SU-DHL-6 (cell line): ENCODE measurements at regions not wholly inside any gene's neighbourhood (a gene's known extent, or its start where the extent isn't known, plus 50 kb on each side); places are given as distances from the start of the nearest gene placed in this dataset.

Experiments used
- EZH2phosphoT487 ChIP-seq: fragments of 200-600 bp; sonication (generic), shearing (Covaris generic); conservative IDR thresholded peaks from 2 replicates; pipeline ENCODE4 v1.6.1; 2018; ENCODE audit warnings: mild to moderate bottlenecking, antibody characterized with exemption, low read length, moderate library complexity, mixed read lengths
- TF ChIP-seq, protein P1 (sequence below): fragments of 200-600 bp; sonication (generic); IDR thresholded peaks from one replicate; pipeline ENCODE4 v1.5.1; 2017; ENCODE audit warnings: antibody characterized with exemption, mild to moderate bottlenecking, low read length, moderate library complexity; ENCODE audit not compliant: insufficient read depth, poor library complexity, severe bottlenecking

- TF ChIP-seq, protein P1, sequence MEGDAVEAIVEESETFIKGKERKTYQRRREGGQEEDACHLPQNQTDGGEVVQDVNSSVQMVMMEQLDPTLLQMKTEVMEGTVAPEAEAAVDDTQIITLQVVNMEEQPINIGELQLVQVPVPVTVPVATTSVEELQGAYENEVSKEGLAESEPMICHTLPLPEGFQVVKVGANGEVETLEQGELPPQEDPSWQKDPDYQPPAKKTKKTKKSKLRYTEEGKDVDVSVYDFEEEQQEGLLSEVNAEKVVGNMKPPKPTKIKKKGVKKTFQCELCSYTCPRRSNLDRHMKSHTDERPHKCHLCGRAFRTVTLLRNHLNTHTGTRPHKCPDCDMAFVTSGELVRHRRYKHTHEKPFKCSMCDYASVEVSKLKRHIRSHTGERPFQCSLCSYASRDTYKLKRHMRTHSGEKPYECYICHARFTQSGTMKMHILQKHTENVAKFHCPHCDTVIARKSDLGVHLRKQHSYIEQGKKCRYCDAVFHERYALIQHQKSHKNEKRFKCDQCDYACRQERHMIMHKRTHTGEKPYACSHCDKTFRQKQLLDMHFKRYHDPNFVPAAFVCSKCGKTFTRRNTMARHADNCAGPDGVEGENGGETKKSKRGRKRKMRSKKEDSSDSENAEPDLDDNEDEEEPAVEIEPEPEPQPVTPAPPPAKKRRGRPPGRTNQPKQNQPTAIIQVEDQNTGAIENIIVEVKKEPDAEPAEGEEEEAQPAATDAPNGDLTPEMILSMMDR: no peak
- no peak for TF ChIP-seq EZH2phosphoT487
Observed at GRCh38 chr6:137763436-137763835, 103.6 kb upstream of the TNFAIP3 start.
